Panc1 (cell line): ENCODE measurements at regions not wholly inside any gene's neighbourhood (a gene's known extent, or its start where the extent isn't known, plus 50 kb on each side); places are given as distances from the start of the nearest gene placed in this dataset.

Experiments
- TCF7L2 ChIP-seq: IDR thresholded peaks from 2 replicates; pipeline ENCODE4 v1.6.1; 2011; ENCODE audit warnings: mild to moderate bottlenecking, low read depth, low read length, inconsistent platforms
- TF ChIP-seq, protein P1 (sequence below), 2 experiments: IDR thresholded peaks; 2 replicates each; pipeline ENCODE4 v1.6.1; 2011 to 2012; ENCODE audit warnings: low read depth in 2 of 2, control low read depth in 1 of 2, low read length in 1 of 2, mild to moderate bottlenecking in 1 of 2, moderate library complexity in 1 of 2; ENCODE audit not compliant: insufficient read depth in 1 of 2
- TF ChIP-seq, protein P2 (sequence below): fragments of 450-650 bp; IDR thresholded peaks from 2 replicates; pipeline ENCODE4 v1.5.1; 2017; ENCODE audit warnings: mild to moderate bottlenecking

DNA sequence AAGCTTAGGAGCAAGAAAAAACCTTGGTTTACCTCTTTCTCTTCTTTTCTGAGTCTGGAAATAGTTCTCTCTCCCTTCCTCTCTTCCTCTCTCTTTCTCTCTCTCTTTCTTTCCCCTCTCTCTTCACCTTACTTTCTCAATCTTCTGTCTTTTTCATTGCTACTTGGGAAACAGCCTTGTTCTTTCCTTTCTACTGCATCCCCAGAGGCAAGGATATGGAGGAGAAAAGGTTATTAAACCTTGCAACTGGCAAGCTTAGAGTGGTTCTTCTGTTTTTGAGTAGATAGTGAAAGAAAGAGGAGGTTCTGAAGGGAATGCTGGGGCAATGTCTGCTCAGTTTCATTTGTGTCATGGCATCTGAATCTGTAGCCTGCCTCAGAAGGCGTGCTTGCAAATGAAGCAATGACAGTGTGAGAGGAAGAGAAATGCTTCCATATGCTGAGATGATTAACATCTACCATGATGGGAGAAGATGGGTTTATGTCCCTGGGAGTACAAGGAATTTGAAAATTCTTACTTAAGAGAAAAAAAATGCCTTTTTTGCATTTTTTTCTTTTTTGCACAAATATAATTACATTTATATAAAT is 190.6 kb downstream of the CEP135 start:
- TF ChIP-seq, protein P1, sequence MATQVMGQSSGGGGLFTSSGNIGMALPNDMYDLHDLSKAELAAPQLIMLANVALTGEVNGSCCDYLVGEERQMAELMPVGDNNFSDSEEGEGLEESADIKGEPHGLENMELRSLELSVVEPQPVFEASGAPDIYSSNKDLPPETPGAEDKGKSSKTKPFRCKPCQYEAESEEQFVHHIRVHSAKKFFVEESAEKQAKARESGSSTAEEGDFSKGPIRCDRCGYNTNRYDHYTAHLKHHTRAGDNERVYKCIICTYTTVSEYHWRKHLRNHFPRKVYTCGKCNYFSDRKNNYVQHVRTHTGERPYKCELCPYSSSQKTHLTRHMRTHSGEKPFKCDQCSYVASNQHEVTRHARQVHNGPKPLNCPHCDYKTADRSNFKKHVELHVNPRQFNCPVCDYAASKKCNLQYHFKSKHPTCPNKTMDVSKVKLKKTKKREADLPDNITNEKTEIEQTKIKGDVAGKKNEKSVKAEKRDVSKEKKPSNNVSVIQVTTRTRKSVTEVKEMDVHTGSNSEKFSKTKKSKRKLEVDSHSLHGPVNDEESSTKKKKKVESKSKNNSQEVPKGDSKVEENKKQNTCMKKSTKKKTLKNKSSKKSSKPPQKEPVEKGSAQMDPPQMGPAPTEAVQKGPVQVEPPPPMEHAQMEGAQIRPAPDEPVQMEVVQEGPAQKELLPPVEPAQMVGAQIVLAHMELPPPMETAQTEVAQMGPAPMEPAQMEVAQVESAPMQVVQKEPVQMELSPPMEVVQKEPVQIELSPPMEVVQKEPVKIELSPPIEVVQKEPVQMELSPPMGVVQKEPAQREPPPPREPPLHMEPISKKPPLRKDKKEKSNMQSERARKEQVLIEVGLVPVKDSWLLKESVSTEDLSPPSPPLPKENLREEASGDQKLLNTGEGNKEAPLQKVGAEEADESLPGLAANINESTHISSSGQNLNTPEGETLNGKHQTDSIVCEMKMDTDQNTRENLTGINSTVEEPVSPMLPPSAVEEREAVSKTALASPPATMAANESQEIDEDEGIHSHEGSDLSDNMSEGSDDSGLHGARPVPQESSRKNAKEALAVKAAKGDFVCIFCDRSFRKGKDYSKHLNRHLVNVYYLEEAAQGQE (IDR thresholded peaks at IDR 0.05; ENCODE audit: insufficient read depth in 1 of 2, low read depth in 2 of 2, low read length in 1 of 2) = no peak
- no peak for TF ChIP-seq TCF7L2
- TF ChIP-seq, protein P2, sequence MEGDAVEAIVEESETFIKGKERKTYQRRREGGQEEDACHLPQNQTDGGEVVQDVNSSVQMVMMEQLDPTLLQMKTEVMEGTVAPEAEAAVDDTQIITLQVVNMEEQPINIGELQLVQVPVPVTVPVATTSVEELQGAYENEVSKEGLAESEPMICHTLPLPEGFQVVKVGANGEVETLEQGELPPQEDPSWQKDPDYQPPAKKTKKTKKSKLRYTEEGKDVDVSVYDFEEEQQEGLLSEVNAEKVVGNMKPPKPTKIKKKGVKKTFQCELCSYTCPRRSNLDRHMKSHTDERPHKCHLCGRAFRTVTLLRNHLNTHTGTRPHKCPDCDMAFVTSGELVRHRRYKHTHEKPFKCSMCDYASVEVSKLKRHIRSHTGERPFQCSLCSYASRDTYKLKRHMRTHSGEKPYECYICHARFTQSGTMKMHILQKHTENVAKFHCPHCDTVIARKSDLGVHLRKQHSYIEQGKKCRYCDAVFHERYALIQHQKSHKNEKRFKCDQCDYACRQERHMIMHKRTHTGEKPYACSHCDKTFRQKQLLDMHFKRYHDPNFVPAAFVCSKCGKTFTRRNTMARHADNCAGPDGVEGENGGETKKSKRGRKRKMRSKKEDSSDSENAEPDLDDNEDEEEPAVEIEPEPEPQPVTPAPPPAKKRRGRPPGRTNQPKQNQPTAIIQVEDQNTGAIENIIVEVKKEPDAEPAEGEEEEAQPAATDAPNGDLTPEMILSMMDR = no peak
